ENCODE measurements at regions not wholly inside any gene's neighbourhood (a gene's known extent, or its start where the extent isn't known, plus 50 kb on each side); places are given as distances from the start of the nearest gene placed in this dataset.
A peak's percentile ranks its signal among the peaks of the same experiment; 100 is the strongest.

DNA sequence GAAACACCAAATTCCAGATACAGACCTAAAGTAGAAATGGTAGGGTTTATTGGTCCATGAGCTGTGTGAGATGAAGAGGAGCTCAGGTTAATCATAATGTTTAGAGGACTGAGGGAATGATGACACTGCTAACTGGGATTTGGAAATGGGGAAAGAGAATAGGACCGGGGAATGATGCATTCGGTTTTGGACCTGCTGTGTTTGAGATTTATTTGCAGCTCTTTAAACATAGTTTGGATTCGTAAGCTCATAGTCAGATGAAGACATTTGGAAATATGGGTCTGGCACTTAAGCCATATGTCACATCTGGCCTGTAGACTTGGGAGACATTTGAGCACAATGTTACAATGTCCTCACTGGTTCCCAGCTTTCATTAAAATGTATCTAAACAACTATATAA is 127.9 kb upstream of the DUSP10 start:
- TF ChIP-seq POLR2A (IDR thresholded peaks at IDR 0.05), result no peak
- no peak for TF ChIP-seq CTCF (IDR thresholded peaks at IDR 0.05 in 4 of 5, conservative IDR thresholded peaks at IDR 0.05 in 1 of 5)
- H3K9me3 ChIP-seq, result no peaks in the 10 kb centered on the region
- H3K4me1 ChIP-seq, result no peaks in the 10 kb centered on the region
- H3K36me3 ChIP-seq, result no peaks in the 10 kb centered on the region
- intact Hi-C loops (cut with DNase I; ENCODE audit: low total_unique reads) (no loop called here), in situ Hi-C loops (cut with MboI; ENCODE audit: low sequenced_read_pairs in 4 of 4) (no loop called here)
- DNase-seq, result no peak
- H3K4me3 ChIP-seq, result no peak overlapping the region
- no peak for ATAC-seq
- H3K27ac ChIP-seq, result no peak overlapping the region
- no peaks in the 10 kb centered on the region for H3K27me3 ChIP-seq

DNA sequence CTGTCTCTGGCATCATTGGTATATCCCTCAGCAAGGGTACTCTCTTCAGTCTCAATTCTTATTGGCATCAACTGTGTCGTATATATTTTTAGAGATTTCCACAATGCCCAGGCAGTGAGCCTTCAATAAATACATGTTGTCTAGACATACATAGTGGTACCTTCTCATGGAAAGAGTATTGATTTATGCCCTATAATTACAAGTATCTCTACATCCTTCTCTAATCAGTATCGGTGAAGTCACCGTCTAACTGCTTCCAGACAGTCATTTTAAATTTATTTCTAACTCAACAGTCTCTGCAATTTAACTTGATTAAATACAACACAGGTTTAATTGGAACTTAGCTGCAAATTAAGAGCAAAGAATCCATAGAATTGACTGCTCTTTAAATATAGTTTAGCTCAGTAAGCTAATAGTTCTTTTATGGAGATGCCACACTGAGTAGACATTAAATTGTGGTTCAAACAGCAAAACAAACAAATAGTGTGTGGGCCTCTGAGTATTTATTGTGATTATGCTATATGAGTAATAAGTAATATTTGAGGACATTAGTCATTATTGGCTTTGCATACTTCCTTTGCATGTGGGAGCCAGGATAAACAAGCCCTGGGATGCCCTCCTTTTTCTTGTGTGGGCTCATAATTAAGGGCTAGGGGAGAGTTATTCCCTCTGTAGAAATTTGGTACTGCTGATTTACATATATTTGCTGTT is 126.9 kb upstream of the DUSP10 start:
- ATAC-seq, result no peak
- intact Hi-C loops (cut with DNase I; ENCODE audit: low total_unique reads) (no loop called here), in situ Hi-C loops (cut with MboI; ENCODE audit: low sequenced_read_pairs in 4 of 4) (no loop called here)
- Histone ChIP-seq H3K4me1 (no peaks in the 10 kb centered on the region), H3K9me3 (no peaks in the 10 kb centered on the region), H3K36me3 (no peaks in the 10 kb centered on the region), H3K27me3 (no peaks in the 10 kb centered on the region), H3K27ac (no peak overlapping the region), H3K4me3 (no peak overlapping the region)
- no peak for DNase-seq
- TF ChIP-seq POLR2A (IDR thresholded peaks at IDR 0.05) (no peak), CTCF (IDR thresholded peaks at IDR 0.05 in 4 of 5, conservative IDR thresholded peaks at IDR 0.05 in 1 of 5) (no peak)

DNA sequence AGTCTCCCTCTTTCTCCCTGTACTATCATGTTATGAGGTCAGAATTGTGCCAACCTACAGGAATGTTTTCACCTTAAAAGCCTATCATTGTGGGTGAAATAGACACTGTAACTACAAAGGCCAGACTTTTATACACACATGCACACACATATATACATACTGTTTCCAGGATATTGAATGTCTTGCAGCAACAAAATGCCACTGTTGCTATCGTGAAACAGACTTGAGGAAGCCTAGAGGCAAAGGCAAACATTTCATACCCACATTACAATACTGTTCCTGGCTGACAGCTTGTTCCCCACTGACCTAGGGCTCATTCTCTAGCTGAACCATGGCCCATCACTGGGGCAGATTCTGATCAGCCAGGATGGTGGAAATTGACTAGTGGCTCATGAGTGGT is 125.1 kb upstream of the DUSP10 start:
- H3K27me3 ChIP-seq, result no peaks in the 10 kb centered on the region
- in situ Hi-C loops (cut with MboI; ENCODE audit: low sequenced_read_pairs in 4 of 4) (no loop called here), intact Hi-C loops (cut with DNase I; ENCODE audit: low total_unique reads) (no loop called here)
- no peak for DNase-seq
- no peak overlapping the region for H3K4me3 ChIP-seq
- peaks cover 12 to 14% of the 10 kb centered on the region in 2 donors for H3K4me1 ChIP-seq
- ATAC-seq, result no peak
- H3K27ac ChIP-seq, result no peak overlapping the region
- H3K9me3 ChIP-seq, result no peaks in the 10 kb centered on the region
- TF ChIP-seq CTCF (IDR thresholded peaks at IDR 0.05 in 4 of 5, conservative IDR thresholded peaks at IDR 0.05 in 1 of 5) (no peak), POLR2A (IDR thresholded peaks at IDR 0.05) (no peak)
- no peaks in the 10 kb centered on the region for H3K36me3 ChIP-seq

GRCh38 chr1:221865808-221866207 is 123.9 kb upstream of the DUSP10 start:
- ATAC-seq (no peak), DNase-seq (peak in 1 of 2 donors; percentile 15)
- in situ Hi-C loops (cut with MboI; ENCODE audit: low sequenced_read_pairs in 4 of 4) (no loop called here), intact Hi-C loops (cut with DNase I; ENCODE audit: low total_unique reads) (no loop called here)
- H3K4me1 ChIP-seq, result peaks cover 12 to 14% of the 10 kb centered on the region in 2 donors
- TF ChIP-seq CTCF (IDR thresholded peaks at IDR 0.05 in 4 of 5, conservative IDR thresholded peaks at IDR 0.05 in 1 of 5), result no peak
- TF ChIP-seq POLR2A (IDR thresholded peaks at IDR 0.05), result no peak
- H3K27ac ChIP-seq, result no peak overlapping the region
- H3K27me3 ChIP-seq, result no peaks in the 10 kb centered on the region
- no peak overlapping the region for H3K4me3 ChIP-seq
- no peaks in the 10 kb centered on the region for H3K36me3 ChIP-seq
- H3K9me3 ChIP-seq, result no peaks in the 10 kb centered on the region

GRCh38 chr1:221863635-221864034 is 121.7 kb upstream of the DUSP10 start:
- Histone ChIP-seq H3K27me3 (no peaks in the 10 kb centered on the region), H3K36me3 (no peaks in the 10 kb centered on the region), H3K9me3 (no peaks in the 10 kb centered on the region), H3K27ac (peak overlapping the region; percentile 73 to 80 (median 79)), H3K4me3 (no peak overlapping the region), H3K4me1 (peaks cover 12 to 17% of the 10 kb centered on the region in 2 donors)
- no peak for DNase-seq
- intact Hi-C loops (cut with DNase I; ENCODE audit: low total_unique reads) (loop anchor here (2.0 kb wide), 2 partner anchors 23 to 121 kb away; partner anchors contain the start of gene DUSP10), in situ Hi-C loops (cut with MboI; ENCODE audit: low sequenced_read_pairs in 4 of 4) (no loop called here)
- peak; percentile 31 to 54 for ATAC-seq
- TF ChIP-seq CTCF (IDR thresholded peaks at IDR 0.05 in 4 of 5, conservative IDR thresholded peaks at IDR 0.05 in 1 of 5), result no peak
